GM12801 (cell line): ENCODE measurements at regions not wholly inside any gene's neighbourhood (a gene's known extent, or its start where the extent isn't known, plus 50 kb on each side); places are given as distances from the start of the nearest gene placed in this dataset.

Experiments
- CTCF ChIP-seq: IDR thresholded peaks from one replicate; pipeline ENCODE4 v1.5.1; 2011; ENCODE audit warnings: control low read depth; ENCODE audit not compliant: insufficient read length; ENCODE audit errors: extremely low read depth

GRCh38 chr1:80767711-80768110, 1033.0 kb upstream of the ADGRL2 start:
- no peak for TF ChIP-seq CTCF

GRCh38 chr1:80759354-80759753, 1041.4 kb upstream of the ADGRL2 start:
- TF ChIP-seq CTCF: no peak

- no peak for TF ChIP-seq CTCF
These were observed 1044.8 kb upstream of the ADGRL2 start for GRCh38 chr1:80755944-80756343.

GRCh38 chr1:80751204-80751603, 1049.5 kb upstream of the ADGRL2 start:
- no peak for TF ChIP-seq CTCF

- TF ChIP-seq CTCF: no peak
These were observed 1069.4 kb upstream of the ADGRL2 start for GRCh38 chr1:80731241-80731894.

GRCh38 chr1:80722611-80723010, 1078.1 kb upstream of the ADGRL2 start:
- no peak for TF ChIP-seq CTCF

GRCh38 chr1:80706526-80706925, 1094.2 kb upstream of the ADGRL2 start:
- no peak for TF ChIP-seq CTCF

GRCh38 chr1:80678438-80678837, 1122.3 kb upstream of the ADGRL2 start:
- TF ChIP-seq CTCF: no peak
